HEK293 (cell line): ENCODE measurements at regions not wholly inside any gene's neighbourhood (a gene's known extent, or its start where the extent isn't known, plus 50 kb on each side); places are given as distances from the start of the nearest gene placed in this dataset.

Experiments used
- HOXD13 ChIP-seq: sonication (generic); formaldehyde crosslinking; IDR thresholded peaks from 2 replicates; pipeline ENCODE4 v1.8.0; 2022; ENCODE audit warnings: missing genetic modification reagents, borderline replicate concordance
- KLF16 ChIP-seq: fragments of 450-650 bp; formaldehyde crosslinking; IDR thresholded peaks from 2 replicates; pipeline ENCODE4 v1.5.1; 2017; ENCODE audit warnings: missing biosample characterization, missing genetic modification characterization
- SP2 ChIP-seq: fragments of 450-650 bp; formaldehyde crosslinking; IDR thresholded peaks from 2 replicates; pipeline ENCODE4 v1.5.1; 2016; ENCODE audit warnings: missing biosample characterization, missing genetic modification characterization
- ZNF112 ChIP-seq: fragments of 450-650 bp; formaldehyde crosslinking; IDR thresholded peaks from 2 replicates; pipeline ENCODE4 v1.5.0; 2017; ENCODE audit warnings: missing biosample characterization, missing genetic modification characterization
- ZNF121 ChIP-seq: fragments of 450-650 bp; formaldehyde crosslinking; IDR thresholded peaks from 2 replicates; pipeline ENCODE4 v1.5.1; 2016; ENCODE audit warnings: missing biosample characterization, missing genetic modification characterization
- ZNF132 ChIP-seq: fragments of 450-650 bp; formaldehyde crosslinking; IDR thresholded peaks from 2 replicates; pipeline ENCODE4 v1.5.1; 2017; ENCODE audit warnings: missing biosample characterization, missing genetic modification characterization, borderline replicate concordance
- ZNF202 ChIP-seq: fragments of 450-650 bp; formaldehyde crosslinking; IDR thresholded peaks from 2 replicates; pipeline ENCODE4 v1.5.1; 2016; ENCODE audit warnings: missing biosample characterization, missing genetic modification characterization, borderline replicate concordance
- ZNF211 ChIP-seq: fragments of 450-650 bp; formaldehyde crosslinking; IDR thresholded peaks from 2 replicates; pipeline ENCODE4 v1.5.1; 2016; ENCODE audit warnings: low read depth, missing biosample characterization, missing genetic modification characterization
- ZNF23 ChIP-seq: fragments of 450-650 bp; formaldehyde crosslinking; IDR thresholded peaks from 2 replicates; pipeline ENCODE4 v1.5.1; 2016; ENCODE audit warnings: missing biosample characterization, missing genetic modification characterization, borderline replicate concordance
- ZNF302 ChIP-seq: fragments of 450-650 bp; formaldehyde crosslinking; IDR thresholded peaks from 2 replicates; pipeline ENCODE4 v1.5.1; 2016; ENCODE audit warnings: missing biosample characterization, missing genetic modification characterization, low read depth
- ZNF324 ChIP-seq: fragments of 450-650 bp; formaldehyde crosslinking; IDR thresholded peaks from 2 replicates; pipeline ENCODE4 v1.5.1; 2016; ENCODE audit warnings: missing biosample characterization, missing genetic modification characterization
- ZNF335 ChIP-seq: fragments of 450-650 bp; formaldehyde crosslinking; conservative IDR thresholded peaks from 2 replicates; pipeline ENCODE4 v1.5.1; 2016; ENCODE audit warnings: missing biosample characterization, missing genetic modification characterization
- ZNF350 ChIP-seq: fragments of 450-650 bp; formaldehyde crosslinking; IDR thresholded peaks from 2 replicates; pipeline ENCODE4 v1.5.0; 2017; ENCODE audit warnings: missing biosample characterization, mild to moderate bottlenecking, missing genetic modification characterization
- ZNF416 ChIP-seq: fragments of 450-650 bp; formaldehyde crosslinking; IDR thresholded peaks from 2 replicates; pipeline ENCODE4 v1.5.1; 2016; ENCODE audit warnings: missing biosample characterization, missing genetic modification characterization
- ZNF610 ChIP-seq: fragments of 450-650 bp; formaldehyde crosslinking; IDR thresholded peaks from 2 replicates; pipeline ENCODE4 v1.5.1; 2016; ENCODE audit warnings: missing biosample characterization, missing genetic modification characterization, borderline replicate concordance
- ZNF677 ChIP-seq: fragments of 450-650 bp; IDR thresholded peaks from 2 replicates; pipeline ENCODE4 v1.5.0; 2018; ENCODE audit warnings: missing biosample characterization, mild to moderate bottlenecking, missing genetic modification characterization, moderate library complexity
- ZNF776 ChIP-seq: fragments of 450-650 bp; formaldehyde crosslinking; IDR thresholded peaks from 2 replicates; pipeline ENCODE4 v1.5.0; 2017; ENCODE audit warnings: missing biosample characterization, missing genetic modification characterization, borderline replicate concordance
- ZNF843 ChIP-seq: fragments of 450-650 bp; formaldehyde crosslinking; IDR thresholded peaks from 2 replicates; pipeline ENCODE4 v1.5.1; 2016; ENCODE audit warnings: missing biosample characterization, missing genetic modification characterization
- TF ChIP-seq, protein P1 (sequence below): fragments of 450-650 bp; formaldehyde crosslinking; IDR thresholded peaks from 2 replicates; pipeline ENCODE4 v1.5.1; 2016; ENCODE audit warnings: missing biosample characterization, missing genetic modification characterization
- TF ChIP-seq, protein P2 (sequence below): fragments of 450-650 bp; formaldehyde crosslinking; IDR thresholded peaks from 2 replicates; pipeline ENCODE4 v1.5.1; 2017; ENCODE audit warnings: missing biosample characterization, missing genetic modification characterization
- TF ChIP-seq, protein P3 (sequence below): fragments of 450-650 bp; formaldehyde crosslinking; IDR thresholded peaks from 2 replicates; pipeline ENCODE4 v1.5.1; 2016; ENCODE audit warnings: missing biosample characterization, missing genetic modification characterization
- TF ChIP-seq, protein P4 (sequence below): fragments of 450-650 bp; formaldehyde crosslinking; IDR thresholded peaks from 2 replicates; pipeline ENCODE4 v1.5.1; 2016; ENCODE audit warnings: missing biosample characterization, missing genetic modification characterization, borderline replicate concordance
- TF ChIP-seq, protein P5 (sequence below): fragments of 450-650 bp; formaldehyde crosslinking; IDR thresholded peaks from 2 replicates; pipeline ENCODE4 v1.5.1; 2016; ENCODE audit warnings: missing biosample characterization, missing genetic modification characterization
- TF ChIP-seq, protein P6 (sequence below): fragments of 450-650 bp; formaldehyde crosslinking; IDR thresholded peaks from 2 replicates; pipeline ENCODE4 v1.5.1; 2016; ENCODE audit warnings: missing biosample characterization, missing genetic modification characterization
- TF ChIP-seq, protein P7 (sequence below): fragments of 450-650 bp; formaldehyde crosslinking; IDR thresholded peaks from 2 replicates; pipeline ENCODE4 v1.5.1; 2016; ENCODE audit warnings: missing biosample characterization, missing genetic modification characterization
- TF ChIP-seq, protein P8 (sequence below): fragments of 450-650 bp; formaldehyde crosslinking; IDR thresholded peaks from 2 replicates; pipeline ENCODE4; 2016; ENCODE audit warnings: missing biosample characterization, missing genetic modification characterization

DNA sequence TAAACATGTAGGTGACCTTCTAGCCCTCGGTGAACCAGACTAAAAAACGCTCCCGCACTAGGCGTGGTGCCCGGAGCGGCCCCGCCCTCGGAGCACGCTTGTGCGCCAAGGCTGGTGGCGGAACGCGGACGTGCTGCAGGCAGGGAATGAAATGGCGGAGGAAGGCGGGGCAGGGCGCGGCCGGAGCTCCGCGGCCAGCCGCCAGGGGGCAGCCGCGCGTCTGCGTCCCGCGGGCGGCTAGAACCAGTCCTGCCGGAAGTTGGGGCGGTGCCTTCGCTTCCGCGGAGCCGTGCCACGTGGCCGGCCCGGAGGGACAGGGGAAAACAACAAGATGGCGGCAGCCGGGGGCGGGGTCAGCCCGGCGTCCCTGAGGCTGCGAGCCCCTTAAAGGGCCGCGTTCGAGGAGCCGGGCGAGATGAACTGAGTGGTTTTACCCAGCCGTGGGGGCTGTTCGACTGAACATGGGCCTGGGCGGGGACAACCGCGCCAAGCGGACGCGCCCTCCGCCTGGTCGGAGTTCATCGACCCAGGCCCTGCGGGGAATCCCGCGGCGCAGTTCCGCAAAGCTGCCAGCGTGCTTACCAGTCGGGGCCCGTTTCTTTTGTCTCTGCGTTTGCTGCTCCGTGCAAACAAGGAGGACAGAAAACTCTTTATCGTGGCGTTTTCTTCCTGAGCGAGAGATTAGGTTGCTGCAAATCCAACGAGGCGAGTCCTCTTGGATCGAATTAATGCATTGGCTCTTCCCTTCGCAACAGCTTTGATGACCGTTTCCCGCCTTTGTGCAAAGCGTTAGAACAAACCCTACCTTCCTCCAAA lies 90.9 kb upstream of the CHD2 start (continued):
- TF ChIP-seq, protein P1, sequence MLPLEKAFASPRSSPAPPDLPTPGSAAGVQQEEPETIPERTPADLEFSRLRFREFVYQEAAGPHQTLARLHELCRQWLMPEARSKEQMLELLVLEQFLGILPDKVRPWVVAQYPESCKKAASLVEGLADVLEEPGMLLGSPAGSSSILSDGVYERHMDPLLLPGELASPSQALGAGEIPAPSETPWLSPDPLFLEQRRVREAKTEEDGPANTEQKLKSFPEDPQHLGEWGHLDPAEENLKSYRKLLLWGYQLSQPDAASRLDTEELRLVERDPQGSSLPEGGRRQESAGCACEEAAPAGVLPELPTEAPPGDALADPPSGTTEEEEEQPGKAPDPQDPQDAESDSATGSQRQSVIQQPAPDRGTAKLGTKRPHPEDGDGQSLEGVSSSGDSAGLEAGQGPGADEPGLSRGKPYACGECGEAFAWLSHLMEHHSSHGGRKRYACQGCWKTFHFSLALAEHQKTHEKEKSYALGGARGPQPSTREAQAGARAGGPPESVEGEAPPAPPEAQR, result no peak; the same call in 1 of the 2 replicates
- TF ChIP-seq, protein P2, sequence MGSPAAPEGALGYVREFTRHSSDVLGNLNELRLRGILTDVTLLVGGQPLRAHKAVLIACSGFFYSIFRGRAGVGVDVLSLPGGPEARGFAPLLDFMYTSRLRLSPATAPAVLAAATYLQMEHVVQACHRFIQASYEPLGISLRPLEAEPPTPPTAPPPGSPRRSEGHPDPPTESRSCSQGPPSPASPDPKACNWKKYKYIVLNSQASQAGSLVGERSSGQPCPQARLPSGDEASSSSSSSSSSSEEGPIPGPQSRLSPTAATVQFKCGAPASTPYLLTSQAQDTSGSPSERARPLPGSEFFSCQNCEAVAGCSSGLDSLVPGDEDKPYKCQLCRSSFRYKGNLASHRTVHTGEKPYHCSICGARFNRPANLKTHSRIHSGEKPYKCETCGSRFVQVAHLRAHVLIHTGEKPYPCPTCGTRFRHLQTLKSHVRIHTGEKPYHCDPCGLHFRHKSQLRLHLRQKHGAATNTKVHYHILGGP (tag by site-specific recombination), result no peak
- TF ChIP-seq ZNF610 (tag by site-specific recombination), result 0 out of 2 replicates have a peak, but pooled peaks have one; percentile 63
- no peak for TF ChIP-seq ZNF23
- no peak for TF ChIP-seq HOXD13 (CRISPR knock-in tag)
- TF ChIP-seq ZNF302, result no peak
- TF ChIP-seq, protein P3, sequence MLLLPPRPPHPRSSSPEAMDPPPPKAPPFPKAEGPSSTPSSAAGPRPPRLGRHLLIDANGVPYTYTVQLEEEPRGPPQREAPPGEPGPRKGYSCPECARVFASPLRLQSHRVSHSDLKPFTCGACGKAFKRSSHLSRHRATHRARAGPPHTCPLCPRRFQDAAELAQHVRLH (tag by site-specific recombination), result no peak; the same call in 1 of the 2 replicates
- TF ChIP-seq ZNF211, result no peak
- no peak for TF ChIP-seq ZNF776
- TF ChIP-seq ZNF843 (tag by site-specific recombination), result peak; percentile 42; the same call in 1 of the 2 replicates
- TF ChIP-seq ZNF121 (tag by site-specific recombination), result no peak
- no peak for TF ChIP-seq ZNF416 (tag by site-specific recombination)
- TF ChIP-seq, protein P4, sequence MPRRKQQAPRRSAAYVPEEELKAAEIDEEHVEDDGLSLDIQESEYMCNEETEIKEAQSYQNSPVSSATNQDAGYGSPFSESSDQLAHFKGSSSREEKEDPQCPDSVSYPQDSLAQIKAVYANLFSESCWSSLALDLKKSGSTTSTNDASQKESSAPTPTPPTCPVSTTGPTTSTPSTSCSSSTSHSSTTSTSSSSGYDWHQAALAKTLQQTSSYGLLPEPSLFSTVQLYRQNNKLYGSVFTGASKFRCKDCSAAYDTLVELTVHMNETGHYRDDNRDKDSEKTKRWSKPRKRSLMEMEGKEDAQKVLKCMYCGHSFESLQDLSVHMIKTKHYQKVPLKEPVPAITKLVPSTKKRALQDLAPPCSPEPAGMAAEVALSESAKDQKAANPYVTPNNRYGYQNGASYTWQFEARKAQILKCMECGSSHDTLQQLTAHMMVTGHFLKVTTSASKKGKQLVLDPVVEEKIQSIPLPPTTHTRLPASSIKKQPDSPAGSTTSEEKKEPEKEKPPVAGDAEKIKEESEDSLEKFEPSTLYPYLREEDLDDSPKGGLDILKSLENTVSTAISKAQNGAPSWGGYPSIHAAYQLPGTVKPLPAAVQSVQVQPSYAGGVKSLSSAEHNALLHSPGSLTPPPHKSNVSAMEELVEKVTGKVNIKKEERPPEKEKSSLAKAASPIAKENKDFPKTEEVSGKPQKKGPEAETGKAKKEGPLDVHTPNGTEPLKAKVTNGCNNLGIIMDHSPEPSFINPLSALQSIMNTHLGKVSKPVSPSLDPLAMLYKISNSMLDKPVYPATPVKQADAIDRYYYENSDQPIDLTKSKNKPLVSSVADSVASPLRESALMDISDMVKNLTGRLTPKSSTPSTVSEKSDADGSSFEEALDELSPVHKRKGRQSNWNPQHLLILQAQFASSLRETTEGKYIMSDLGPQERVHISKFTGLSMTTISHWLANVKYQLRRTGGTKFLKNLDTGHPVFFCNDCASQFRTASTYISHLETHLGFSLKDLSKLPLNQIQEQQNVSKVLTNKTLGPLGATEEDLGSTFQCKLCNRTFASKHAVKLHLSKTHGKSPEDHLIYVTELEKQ (tag by site-specific recombination), result no peak; the same call in 1 of the 2 replicates
- TF ChIP-seq, protein P5, sequence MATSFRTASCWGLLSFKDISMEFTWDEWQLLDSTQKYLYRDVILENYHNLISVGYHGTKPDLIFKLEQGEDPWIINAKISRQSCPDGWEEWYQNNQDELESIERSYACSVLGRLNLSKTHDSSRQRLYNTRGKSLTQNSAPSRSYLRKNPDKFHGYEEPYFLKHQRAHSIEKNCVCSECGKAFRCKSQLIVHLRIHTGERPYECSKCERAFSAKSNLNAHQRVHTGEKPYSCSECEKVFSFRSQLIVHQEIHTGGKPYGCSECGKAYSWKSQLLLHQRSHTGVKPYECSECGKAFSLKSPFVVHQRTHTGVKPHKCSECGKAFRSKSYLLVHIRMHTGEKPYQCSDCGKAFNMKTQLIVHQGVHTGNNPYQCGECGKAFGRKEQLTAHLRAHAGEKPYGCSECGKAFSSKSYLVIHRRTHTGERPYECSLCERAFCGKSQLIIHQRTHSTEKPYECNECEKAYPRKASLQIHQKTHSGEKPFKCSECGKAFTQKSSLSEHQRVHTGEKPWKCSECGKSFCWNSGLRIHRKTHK (tag by site-specific recombination), result no peak
- TF ChIP-seq ZNF335 (tag by site-specific recombination), result 0 out of 2 replicates have a peak, but pooled peaks have one; percentile 2
- TF ChIP-seq ZNF677, result no peak
- no peak for TF ChIP-seq ZNF112 (tag by site-specific recombination)
- TF ChIP-seq SP2 (tag by site-specific recombination), result peak; percentile 89
- no peak for TF ChIP-seq ZNF132 (tag by site-specific recombination)
- no peak for TF ChIP-seq ZNF202 (tag by site-specific recombination)
- peak; percentile 92 for TF ChIP-seq KLF16 (tag by site-specific recombination)
- TF ChIP-seq ZNF324 (tag by site-specific recombination), result peak; percentile 92
- TF ChIP-seq, protein P6, sequence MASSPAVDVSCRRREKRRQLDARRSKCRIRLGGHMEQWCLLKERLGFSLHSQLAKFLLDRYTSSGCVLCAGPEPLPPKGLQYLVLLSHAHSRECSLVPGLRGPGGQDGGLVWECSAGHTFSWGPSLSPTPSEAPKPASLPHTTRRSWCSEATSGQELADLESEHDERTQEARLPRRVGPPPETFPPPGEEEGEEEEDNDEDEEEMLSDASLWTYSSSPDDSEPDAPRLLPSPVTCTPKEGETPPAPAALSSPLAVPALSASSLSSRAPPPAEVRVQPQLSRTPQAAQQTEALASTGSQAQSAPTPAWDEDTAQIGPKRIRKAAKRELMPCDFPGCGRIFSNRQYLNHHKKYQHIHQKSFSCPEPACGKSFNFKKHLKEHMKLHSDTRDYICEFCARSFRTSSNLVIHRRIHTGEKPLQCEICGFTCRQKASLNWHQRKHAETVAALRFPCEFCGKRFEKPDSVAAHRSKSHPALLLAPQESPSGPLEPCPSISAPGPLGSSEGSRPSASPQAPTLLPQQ (tag by site-specific recombination), result peak; percentile 78
- TF ChIP-seq, protein P7, sequence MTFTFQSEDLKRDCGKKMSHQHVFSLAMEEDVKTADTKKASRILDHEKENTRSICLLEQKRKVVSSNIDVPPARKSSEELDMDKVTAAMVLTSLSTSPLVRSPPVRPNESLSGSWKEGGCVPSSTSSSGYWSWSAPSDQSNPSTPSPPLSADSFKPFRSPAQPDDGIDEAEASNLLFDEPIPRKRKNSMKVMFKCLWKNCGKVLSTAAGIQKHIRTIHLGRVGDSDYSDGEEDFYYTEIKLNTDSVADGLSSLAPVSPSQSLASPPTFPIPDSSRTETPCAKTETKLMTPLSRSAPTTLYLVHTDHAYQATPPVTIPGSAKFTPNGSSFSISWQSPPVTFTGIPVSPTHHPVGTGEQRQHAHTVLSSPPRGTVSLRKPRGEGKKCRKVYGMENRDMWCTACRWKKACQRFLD (tag by site-specific recombination), result no peak
- no peak for TF ChIP-seq ZNF350
- TF ChIP-seq, protein P8, sequence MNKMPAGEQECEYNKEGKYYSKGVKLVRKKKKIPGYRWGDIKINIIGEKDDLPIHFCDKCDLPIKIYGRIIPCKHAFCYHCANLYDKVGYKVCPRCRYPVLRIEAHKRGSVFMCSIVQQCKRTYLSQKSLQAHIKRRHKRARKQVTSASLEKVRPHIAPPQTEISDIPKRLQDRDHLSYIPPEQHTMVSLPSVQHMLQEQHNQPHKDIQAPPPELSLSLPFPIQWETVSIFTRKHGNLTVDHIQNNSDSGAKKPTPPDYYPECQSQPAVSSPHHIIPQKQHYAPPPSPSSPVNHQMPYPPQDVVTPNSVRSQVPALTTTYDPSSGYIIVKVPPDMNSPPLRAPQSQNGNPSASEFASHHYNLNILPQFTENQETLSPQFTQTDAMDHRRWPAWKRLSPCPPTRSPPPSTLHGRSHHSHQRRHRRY (tag by site-specific recombination), result no peak
